Motor neuron (in vitro differentiated cells): ENCODE measurements at regions not wholly inside any gene's neighbourhood (a gene's known extent, or its start where the extent isn't known, plus 50 kb on each side); places are given as distances from the start of the nearest gene placed in this dataset.

ENCODE experiments used
- ATAC-seq, 8 experiments: fragments of 200-7000 bp; cut with Tn5 transposase; replicated peaks in 6 of 8; 2 replicates each; pipeline ENCODE4 v1.8.0; 2021; ENCODE audit warnings: mild to moderate bottlenecking in 8 of 8, moderate library complexity in 8 of 8
- H3K27ac ChIP-seq, 2 donors: fragments of 250-450 bp; sonication (Bioruptor Pico); 2 replicates each; pipeline ENCODE4 v1.9.0; 2021; ENCODE audit warnings: antibody characterized with exemption in 2 of 2, mild to moderate bottlenecking in 2 of 2, moderate library complexity in 1 of 2
- H3K4me1 ChIP-seq, 2 donors: fragments of 250-450 bp; sonication (Bioruptor Pico); replicated peaks in 1 of 2; 2 replicates each; pipeline ENCODE4 v1.6.1; 2021; ENCODE audit warnings: antibody characterized with exemption in 2 of 2, mild to moderate bottlenecking in 2 of 2, moderate library complexity in 1 of 2
- H3K4me3 ChIP-seq, 5 donors: fragments of 250-450 bp; sonication (Bioruptor Pico); 2 replicates each; pipeline ENCODE4 v1.9.0; 2021; ENCODE audit warnings: antibody characterized with exemption in 5 of 5, mild to moderate bottlenecking in 5 of 5, moderate library complexity in 4 of 5
- WGBS, 10 experiments: fragments of 450-650 bp; shearing (Covaris generic); methylation state at CpG; one replicate each; pipeline ENCODE4 v1.0.0; 2022; 5-methylcytosine and 5-hydroxymethylcytosine counted together
- in situ Hi-C, 9 experiments: fragments of 400-800 bp; cut with MboI; loops; one replicate each; pipeline ENCODE4 v1.15.0; 2021; ENCODE audit warnings: low sequenced_read_pairs in 9 of 9, low pct_unique_long_range_greater_than_20kb in 2 of 9; ENCODE audit not compliant: unreplicated experiment in 9 of 9

- peak in 2 of 8 experiments; percentile 77 to 88 for ATAC-seq
- Histone ChIP-seq H3K27ac (no peak overlapping the region), H3K4me1 (no peaks in the 10 kb centered on the region), H3K4me3 (no peak overlapping the region)
- in situ Hi-C loops: no loop called here
Observed at GRCh38 chr18:38984968-38985367, 1419.4 kb upstream of the CELF4 start.

GRCh38 chr18:38982072-38982471, 1416.5 kb upstream of the CELF4 start:
- no peaks in the 10 kb centered on the region for H3K4me1 ChIP-seq
- peak in 1 of 8 experiments; percentile 57 for ATAC-seq
- no peak overlapping the region for H3K4me3 ChIP-seq
- in situ Hi-C loops: no loop called here
- H3K27ac ChIP-seq: no peak overlapping the region
- 0 to 86% (median 40%) methylated on average over 1 of the region's 1 CpG; no CpG with 5 or more reads in 4 of the 10 experiments for WGBS, 10 experiments

DNA sequence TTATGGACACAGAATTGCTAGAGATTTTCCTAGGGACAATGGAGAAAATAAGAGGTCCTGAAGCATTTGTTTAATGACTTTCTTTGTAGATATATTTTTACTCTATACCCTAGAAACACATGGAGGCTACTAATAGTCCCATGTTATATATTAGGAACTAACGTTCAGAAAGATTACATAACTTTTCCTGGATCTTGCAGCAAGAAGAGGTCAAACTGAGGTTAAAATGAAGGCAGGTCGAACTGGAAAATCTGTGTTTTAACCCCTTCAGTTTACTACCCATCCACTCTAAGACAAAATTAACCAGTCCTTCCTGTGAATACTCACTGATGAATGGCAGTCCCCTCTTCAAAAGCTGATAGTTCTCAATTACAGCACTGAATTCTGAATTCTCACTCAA, 1415.8 kb upstream of the CELF4 start:
- no peak overlapping the region for H3K4me3 ChIP-seq
- H3K4me1 ChIP-seq: no peaks in the 10 kb centered on the region
- WGBS, 10 experiments: 0 to 74% (median 53%) methylated on average over 1 to 2 of the region's 2 CpGs; no CpG with 5 or more reads in 2 of the 10 experiments
- H3K27ac ChIP-seq: no peak overlapping the region
- in situ Hi-C loops: no loop called here
- peak in 1 of 8 experiments; percentile 32 for ATAC-seq

- in situ Hi-C loops: no loop called here
- no peak for ATAC-seq
- Histone ChIP-seq H3K27ac (no peak overlapping the region), H3K4me3 (no peak overlapping the region), H3K4me1 (no peaks in the 10 kb centered on the region)
Observed at GRCh38 chr18:38980420-38980819, 1414.8 kb upstream of the CELF4 start.

DNA sequence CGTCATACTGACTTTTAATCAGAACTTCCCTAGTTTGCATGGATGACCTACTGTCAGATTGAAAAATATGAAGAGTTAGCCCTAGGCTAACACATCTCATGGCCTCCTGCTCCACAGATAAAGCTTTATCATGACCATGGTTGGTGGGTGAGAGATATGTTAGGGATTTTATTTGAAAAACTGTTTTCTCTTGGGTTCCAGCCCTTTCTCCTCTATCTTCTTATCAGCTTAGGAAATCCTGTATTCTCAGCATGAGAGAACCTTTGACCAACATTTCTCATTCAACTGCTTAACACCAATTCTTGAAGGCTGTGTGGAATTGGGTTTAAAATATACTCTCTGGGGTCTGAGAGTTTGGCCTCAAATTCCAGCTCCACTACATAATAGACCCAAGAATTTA, 1407.0 kb upstream of the CELF4 start:
- H3K4me3 ChIP-seq: no peak overlapping the region

GRCh38 chr18:38971881-38972280, 1406.3 kb upstream of the CELF4 start:
- no peak for ATAC-seq
- in situ Hi-C loops: no loop called here
- WGBS, 10 experiments: 16 to 96% (median 81%) methylated on average over 1 to 7 of the region's 7 CpGs
- H3K4me3 ChIP-seq: no peak overlapping the region
- no peaks in the 10 kb centered on the region for H3K4me1 ChIP-seq
- H3K27ac ChIP-seq: no peak overlapping the region

More for the DNA sequence above, 1407.0 kb upstream of the CELF4 start:
- Histone ChIP-seq H3K4me1 (no peaks in the 10 kb centered on the region), H3K27ac (no peak overlapping the region)
- in situ Hi-C loops: no loop called here
- no peak for ATAC-seq
- 0 to 100% (median 100%) methylated on average over 1 of the region's 1 CpG; no CpG with 5 or more reads in 2 of the 10 experiments for WGBS, 10 experiments

- no peak overlapping the region for H3K4me3 ChIP-seq
- in situ Hi-C loops: no loop called here
- H3K4me1 ChIP-seq: peaks cover 2 to 7% of the 10 kb centered on the region in 2 donors
- H3K27ac ChIP-seq: no peak overlapping the region
- ATAC-seq: no peak
Observed at GRCh38 chr18:38966841-38967240, 1401.2 kb upstream of the CELF4 start.

DNA sequence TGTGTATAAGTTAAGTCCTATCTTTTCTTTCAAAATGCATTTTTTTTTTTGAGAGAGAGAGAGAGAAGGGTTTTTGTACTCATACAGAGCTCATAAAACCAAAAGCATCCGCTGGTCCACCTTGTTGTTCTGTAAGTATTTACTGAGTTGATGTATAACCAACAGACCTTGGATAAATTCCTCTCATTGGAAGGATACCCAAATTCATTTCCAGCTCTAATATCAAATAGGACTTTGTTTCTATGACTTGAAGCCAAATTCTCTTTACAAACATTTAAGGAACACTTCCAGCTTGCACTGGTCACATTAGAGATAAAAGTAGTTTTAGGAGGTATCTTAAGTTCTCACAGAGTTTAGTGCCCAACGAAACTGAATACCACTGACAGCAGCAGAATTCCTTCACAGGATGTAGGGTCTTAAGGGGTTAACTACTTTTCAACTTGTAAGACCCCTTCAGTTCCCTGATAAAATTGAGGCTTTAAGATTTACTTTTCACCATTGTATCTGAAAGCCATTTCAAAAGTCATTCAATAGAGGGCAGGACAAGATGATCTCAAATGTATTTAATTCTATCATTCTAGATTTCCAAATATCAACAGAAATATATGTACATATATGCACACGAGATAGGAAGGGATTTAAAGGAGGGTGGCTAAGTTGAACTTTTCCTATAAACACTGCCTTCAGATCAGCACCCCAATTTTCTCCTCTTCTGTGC, 1398.5 kb upstream of the CELF4 start:
- in situ Hi-C loops: no loop called here
- ATAC-seq: no peak
- 0 to 100% (median 60%) methylated on average over 1 to 3 of the region's 3 CpGs for WGBS, 10 experiments

DNA sequence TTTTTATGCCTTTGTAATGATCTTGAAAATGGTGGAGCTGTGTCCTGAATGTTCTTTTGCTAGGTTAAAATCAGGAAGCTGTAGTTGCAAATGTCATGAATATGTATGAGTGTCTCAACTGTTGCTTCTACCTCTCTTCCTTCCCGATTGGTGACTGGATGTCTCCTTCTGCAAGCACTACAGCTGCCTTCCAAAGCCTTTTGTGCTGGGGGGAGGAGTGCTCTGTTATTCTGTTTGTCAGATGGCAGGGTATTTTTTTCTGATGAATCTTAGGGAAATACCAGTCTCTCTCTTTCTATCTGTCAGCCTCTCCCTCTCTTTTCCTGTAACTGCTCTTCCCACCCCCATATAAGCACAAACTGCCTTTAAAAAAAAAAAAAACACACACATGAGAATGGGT, 1396.3 kb upstream of the CELF4 start:
- 0 to 33% (median 0%) methylated on average over 1 of the region's 1 CpG; no CpG with 5 or more reads in 3 of the 10 experiments for WGBS, 10 experiments
- Histone ChIP-seq H3K4me1 (peaks cover 2 to 11% of the 10 kb centered on the region in 2 donors), H3K4me3 (no peak overlapping the region), H3K27ac (no peak overlapping the region)
- in situ Hi-C loops: no loop called here
- ATAC-seq: peak in 7 of 8 experiments; percentile 34 to 89 (median 67)

More for the DNA sequence above, 1398.5 kb upstream of the CELF4 start:
- no peak overlapping the region for H3K4me3 ChIP-seq
- H3K4me1 ChIP-seq: peaks cover 2 to 11% of the 10 kb centered on the region in 2 donors
- no peak overlapping the region for H3K27ac ChIP-seq

GRCh38 chr18:38957736-38958135, 1392.1 kb upstream of the CELF4 start:
- 0 to 63% (median 20%) methylated on average over 1 of the region's 1 CpG; no CpG with 5 or more reads in 1 of the 10 experiments for WGBS, 10 experiments
- Histone ChIP-seq H3K27ac (no peak overlapping the region), H3K4me1 (peaks cover 2 to 11% of the 10 kb centered on the region in 2 donors), H3K4me3 (no peak overlapping the region)
- ATAC-seq: no peak
- in situ Hi-C loops: no loop called here

GRCh38 chr18:38956068-38956467, 1390.5 kb upstream of the CELF4 start:
- no peak for ATAC-seq

GRCh38 chr18:38951633-38952032, 1386.0 kb upstream of the CELF4 start:
- H3K4me1 ChIP-seq: no peaks in the 10 kb centered on the region
- H3K27ac ChIP-seq: no peak overlapping the region
- ATAC-seq: no peak
- no peak overlapping the region for H3K4me3 ChIP-seq
- in situ Hi-C loops: no loop called here
- 0 to 100% (median 80%) methylated on average over 1 to 2 of the region's 2 CpGs; no CpG with 5 or more reads in 1 of the 10 experiments for WGBS, 10 experiments

More at GRCh38 chr18:38956068-38956467, 1390.5 kb upstream of the CELF4 start:
- Histone ChIP-seq H3K4me3 (no peak overlapping the region), H3K4me1 (no peaks in the 10 kb centered on the region), H3K27ac (no peak overlapping the region)
- in situ Hi-C loops: no loop called here
- 23 to 100% (median 92%) methylated on average over 1 to 3 of the region's 3 CpGs; no CpG with 5 or more reads in 2 of the 10 experiments for WGBS, 10 experiments

- in situ Hi-C loops: loop anchor here in 1 of 9 experiments (25.0 kb wide), 1 partner anchor 614 kb away; no protein-coding TSS in a partner anchor
- Histone ChIP-seq H3K4me1 (no peaks in the 10 kb centered on the region), H3K27ac (no peak overlapping the region), H3K4me3 (no peak overlapping the region)
- WGBS, 10 experiments: 0 to 100% (median 51%) methylated on average over 1 to 2 of the region's 2 CpGs; no CpG with 5 or more reads in 3 of the 10 experiments
- no peak for ATAC-seq
Observed at GRCh38 chr18:38948436-38948835, 1382.8 kb upstream of the CELF4 start.
